DND-41 (cell line): ENCODE measurements at regions not wholly inside any gene's neighbourhood (a gene's known extent, or its start where the extent isn't known, plus 50 kb on each side); places are given as distances from the start of the nearest gene placed in this dataset.

Experiments
- ATAC-seq: fragments of 200-7000 bp; cut with Tn5 transposase; 3 replicates; pipeline ENCODE4 v1.9.1; 2021; ENCODE audit warnings: low read depth; ENCODE audit not compliant: insufficient read depth
- DNase-seq: peaks from one replicate; pipeline ENCODE4 v3.0.0-alpha.2; 2020
- H2AFZ ChIP-seq: 2 replicates; pipeline ENCODE4 v1.6.0; 2012; ENCODE audit warnings: low read depth, low read length
- H3K27ac ChIP-seq: 2 replicates; pipeline ENCODE4 v1.5.1; 2012; ENCODE audit warnings: low read length, inconsistent platforms
- H3K27me3 ChIP-seq: fragments of 200-600 bp; sonication (generic); 2 replicates; pipeline ENCODE4 v1.6.0; 2012; ENCODE audit warnings: low read length, mild to moderate bottlenecking, inconsistent platforms; ENCODE audit not compliant: insufficient read depth, poor library complexity
- H3K36me3 ChIP-seq: 2 replicates; pipeline ENCODE4 v1.5.1; 2012; ENCODE audit warnings: low read length, inconsistent platforms; ENCODE audit not compliant: insufficient read depth
- H3K4me1 ChIP-seq: 2 replicates; pipeline ENCODE4 v1.5.1; 2012; ENCODE audit warnings: mild to moderate bottlenecking, low read length; ENCODE audit not compliant: insufficient read depth
- H3K4me2 ChIP-seq: 2 replicates; pipeline ENCODE4 v1.6.0; 2012; ENCODE audit warnings: mild to moderate bottlenecking, moderate library complexity, low read length, inconsistent platforms; ENCODE audit not compliant: insufficient read depth
- H3K4me3 ChIP-seq, 2 experiments: fragments of 200-600 bp in 1 of 2; shearing (Covaris generic) in 1 of 2; 2 replicates each; pipeline ENCODE4 v1.5.1; 2012 to 2016; ENCODE audit warnings: inconsistent platforms in 2 of 2, low read length in 2 of 2, mild to moderate bottlenecking in 2 of 2, low read depth in 1 of 2, moderate library complexity in 1 of 2
- H3K79me2 ChIP-seq: 2 replicates; pipeline ENCODE4 v1.6.0; 2012; ENCODE audit warnings: low read length, inconsistent platforms; ENCODE audit not compliant: insufficient read depth
- H3K9ac ChIP-seq: 2 replicates; pipeline ENCODE4 v1.6.0; 2012; ENCODE audit warnings: low read depth, mild to moderate bottlenecking, inconsistent platforms, low read length, moderate library complexity
- H3K9me3 ChIP-seq: 2 replicates; pipeline ENCODE4 v1.5.1; 2012; ENCODE audit warnings: low read length, moderate library complexity, mild to moderate bottlenecking, inconsistent platforms; ENCODE audit not compliant: insufficient read depth, severe bottlenecking
- H4K20me1 ChIP-seq: 2 replicates; pipeline ENCODE4 v1.6.0; 2012; ENCODE audit warnings: low read length; ENCODE audit not compliant: insufficient read depth
- CTCF ChIP-seq: IDR thresholded peaks from 2 replicates; pipeline ENCODE4 v1.5.1; 2012; ENCODE audit warnings: borderline replicate concordance, low read length, moderate library complexity, mild to moderate bottlenecking; ENCODE audit not compliant: poor library complexity, severe bottlenecking; ENCODE audit errors: extremely low read depth
- EZH2 ChIP-seq: IDR thresholded peaks from 3 replicates; pipeline ENCODE4 v1.6.1; 2012; ENCODE audit warnings: borderline replicate concordance, low read depth, mild to moderate bottlenecking, moderate library complexity, low read length, inconsistent platforms; ENCODE audit not compliant: severe bottlenecking

GRCh38 chr4:174080361-174080760, 203.1 kb downstream of the FBXO8 start:
- H3K27ac ChIP-seq: no peak overlapping the region
- ATAC-seq: no peak

GRCh38 chr4:174071595-174071994, 211.9 kb downstream of the FBXO8 start:
- H3K36me3 ChIP-seq: no peaks in the 10 kb centered on the region
- ATAC-seq (no peak), DNase-seq (no peak)
- H3K4me3 ChIP-seq: no peak overlapping the region
- H3K4me1 ChIP-seq: no peaks in the 10 kb centered on the region
- H3K27ac ChIP-seq: no peak overlapping the region
- H2AFZ ChIP-seq: no peak overlapping the region
- TF ChIP-seq CTCF: no peak
- TF ChIP-seq EZH2: no peak
- no peaks in the 10 kb centered on the region for H4K20me1 ChIP-seq
- no peak overlapping the region for H3K9ac ChIP-seq
- H3K4me2 ChIP-seq: no peak overlapping the region
- no peaks in the 10 kb centered on the region for H3K27me3 ChIP-seq
- no peaks in the 10 kb centered on the region for H3K79me2 ChIP-seq
- no peaks in the 10 kb centered on the region for H3K9me3 ChIP-seq

More at GRCh38 chr4:174080361-174080760, 203.1 kb downstream of the FBXO8 start:
- H3K36me3 ChIP-seq: no peaks in the 10 kb centered on the region
- no peak overlapping the region for H3K9ac ChIP-seq
- H3K4me2 ChIP-seq: no peak overlapping the region
- H3K27me3 ChIP-seq: no peaks in the 10 kb centered on the region
- no peak overlapping the region for H2AFZ ChIP-seq
- no peaks in the 10 kb centered on the region for H3K79me2 ChIP-seq
- no peaks in the 10 kb centered on the region for H3K4me1 ChIP-seq
- TF ChIP-seq EZH2: no peak
- TF ChIP-seq CTCF: no peak
- H3K4me3 ChIP-seq: no peak overlapping the region
- no peak for DNase-seq
- no peaks in the 10 kb centered on the region for H4K20me1 ChIP-seq
- no peaks in the 10 kb centered on the region for H3K9me3 ChIP-seq

DNA sequence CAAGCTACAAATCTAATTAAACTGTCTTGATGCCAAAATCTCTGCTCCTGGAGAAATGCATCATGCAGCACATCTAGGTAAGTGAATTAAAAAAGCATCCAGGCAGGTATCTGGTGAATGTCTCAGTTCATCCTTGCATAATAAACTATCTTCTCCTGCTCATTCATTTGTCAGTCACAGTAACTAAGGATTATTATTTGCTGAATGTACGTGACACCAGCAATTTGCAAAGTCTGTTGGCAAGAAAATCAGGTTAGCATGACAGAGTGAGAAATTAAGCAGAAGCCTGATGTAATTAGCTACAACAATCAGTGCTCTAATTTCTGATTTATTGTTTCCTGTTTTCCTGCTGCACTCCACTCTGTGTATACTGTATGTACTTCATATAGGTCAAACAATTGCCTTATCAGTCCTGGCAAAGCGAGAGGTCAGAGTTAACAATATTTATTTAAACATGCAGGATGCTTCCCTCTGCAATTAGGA, 213.6 kb downstream of the FBXO8 start:
- no peaks in the 10 kb centered on the region for H3K36me3 ChIP-seq
- TF ChIP-seq EZH2 (no peak), CTCF (no peak)

More for the DNA sequence above, 213.6 kb downstream of the FBXO8 start:
- H3K9ac ChIP-seq: no peak overlapping the region
- H3K9me3 ChIP-seq: no peaks in the 10 kb centered on the region
- DNase-seq: no peak
- H3K27me3 ChIP-seq: no peaks in the 10 kb centered on the region
- H3K4me3 ChIP-seq: no peak overlapping the region
- H3K27ac ChIP-seq: no peak overlapping the region
- no peak overlapping the region for H3K4me2 ChIP-seq
- no peak overlapping the region for H2AFZ ChIP-seq
- no peaks in the 10 kb centered on the region for H4K20me1 ChIP-seq
- no peaks in the 10 kb centered on the region for H3K79me2 ChIP-seq
- no peak for ATAC-seq
- no peaks in the 10 kb centered on the region for H3K4me1 ChIP-seq
